DMS53 (cell line): ENCODE measurements at regions not wholly inside any gene's neighbourhood (a gene's known extent, or its start where the extent isn't known, plus 50 kb on each side); places are given as distances from the start of the nearest gene placed in this dataset.

Source experiments
- DNase-seq: peaks from one replicate; lab custom pipeline; 2025; lab: John Stamatoyannopoulos, UW

DNA sequence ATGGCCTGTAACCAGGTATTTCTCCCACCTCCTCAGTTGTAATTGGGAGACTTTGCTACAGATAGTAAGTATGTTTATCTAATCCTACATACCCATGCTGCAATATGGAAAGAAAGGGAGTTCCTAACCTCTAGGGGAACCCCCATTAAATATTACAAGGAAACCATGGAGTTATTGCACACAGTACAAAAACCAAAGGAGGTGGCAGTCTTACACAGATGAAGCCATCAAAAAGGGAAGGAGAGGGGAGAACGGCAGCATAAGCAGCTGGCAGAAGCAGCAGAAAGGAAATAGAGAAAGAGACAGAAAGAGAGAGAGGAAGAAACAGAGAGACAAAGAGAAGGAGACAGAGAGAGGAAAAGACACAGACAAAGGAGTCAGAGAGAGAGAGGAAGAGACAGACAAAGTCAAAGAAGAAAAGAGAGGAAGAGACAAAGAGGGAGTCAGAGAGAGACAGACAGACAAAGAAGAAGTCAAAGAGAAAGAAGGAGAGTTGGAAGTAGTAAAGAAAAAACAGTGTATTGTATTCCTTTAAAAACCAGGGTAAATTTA lies 142.9 kb downstream of the FASLG start:
- DNase-seq, result no peak

DNA sequence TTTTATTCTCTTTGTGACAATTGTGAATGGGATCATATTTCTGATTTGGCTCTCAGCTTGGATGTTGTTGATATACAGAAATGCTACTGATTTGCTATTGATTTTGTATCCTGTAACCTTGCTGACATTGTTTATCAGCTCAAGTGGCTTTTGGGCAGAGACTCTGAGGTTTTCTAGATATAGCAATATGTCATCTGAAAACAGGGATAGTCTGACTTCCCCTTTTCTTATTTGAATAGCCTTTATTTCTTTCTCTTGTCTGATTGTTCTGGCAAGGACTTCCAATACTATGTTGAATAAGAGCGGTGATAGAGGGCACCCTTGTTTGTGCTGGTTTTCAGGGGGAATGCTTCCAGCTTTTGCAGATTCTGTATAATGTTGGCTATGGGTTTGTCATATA lies 150.8 kb downstream of the FASLG start:
- no peak for DNase-seq

DNA sequence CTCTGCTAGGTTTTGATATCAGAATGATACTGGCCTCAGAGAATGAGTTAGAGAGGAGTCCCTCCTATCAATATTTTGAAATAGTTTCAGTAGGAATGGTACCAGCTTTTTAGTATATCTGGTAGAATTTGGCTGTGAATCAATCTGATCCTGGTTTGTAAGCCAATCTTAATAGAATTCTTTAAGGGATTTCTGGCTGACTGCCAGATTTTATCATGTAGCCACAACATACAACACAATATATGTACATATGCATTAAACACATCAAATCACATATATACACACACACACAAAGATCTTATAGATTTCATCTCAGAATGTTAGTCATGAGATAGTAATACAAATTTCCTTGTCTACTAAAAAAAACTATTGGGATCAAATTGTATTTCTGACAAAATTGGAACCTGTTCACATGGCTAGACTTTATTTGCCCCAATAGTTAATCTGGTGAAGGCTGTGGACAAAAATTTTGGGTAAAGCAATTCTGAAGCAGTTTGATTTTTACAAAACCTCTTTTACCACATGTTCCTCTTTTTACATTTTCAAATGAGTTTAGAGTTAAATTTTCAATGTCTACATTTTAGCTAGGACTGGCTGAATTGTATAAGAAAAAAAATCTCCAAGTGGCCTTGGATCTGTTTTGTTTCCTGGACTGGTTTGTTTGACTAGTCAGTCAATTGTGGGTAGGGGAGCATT lies 151.7 kb downstream of the FASLG start:
- DNase-seq, result no peak

DNA sequence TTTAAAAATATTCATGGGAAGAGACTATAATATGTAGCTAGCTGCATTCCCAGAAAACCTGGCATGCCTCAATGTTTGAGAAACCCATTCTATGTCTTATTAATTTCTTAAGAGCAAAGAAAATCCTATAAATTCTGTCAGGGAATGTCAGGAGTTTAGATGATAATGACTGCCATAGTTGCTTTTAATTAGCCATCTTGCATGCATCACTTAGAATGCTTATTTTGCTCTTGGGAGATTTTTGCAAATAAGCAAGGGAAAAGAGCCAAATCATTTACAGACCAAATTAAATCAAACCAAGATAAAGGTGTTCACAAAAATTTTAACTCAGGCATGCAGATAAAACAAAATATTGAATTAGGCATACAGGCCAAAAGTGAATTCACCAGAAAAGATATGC lies 152.8 kb downstream of the FASLG start:
- no peak for DNase-seq

DNA sequence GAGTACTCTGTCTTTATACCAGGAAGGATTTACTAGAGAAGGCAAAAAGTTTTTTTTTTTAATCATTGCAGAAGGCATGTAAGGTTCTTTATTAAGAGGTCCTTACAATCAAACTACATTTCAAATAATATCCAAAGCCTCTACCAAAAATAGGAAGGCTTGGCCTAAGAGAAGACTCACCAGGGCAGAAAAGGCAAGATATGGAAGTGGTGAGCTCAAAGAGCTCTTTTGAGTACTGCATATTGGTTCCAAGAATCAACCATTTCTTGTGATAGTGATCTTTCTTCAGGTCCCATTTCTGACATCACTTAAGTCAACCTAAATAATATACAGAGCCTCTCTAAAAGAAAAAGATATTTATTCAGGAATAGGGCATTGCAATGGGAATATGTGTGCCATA lies 153.2 kb downstream of the FASLG start:
- DNase-seq, result no peak

DNA sequence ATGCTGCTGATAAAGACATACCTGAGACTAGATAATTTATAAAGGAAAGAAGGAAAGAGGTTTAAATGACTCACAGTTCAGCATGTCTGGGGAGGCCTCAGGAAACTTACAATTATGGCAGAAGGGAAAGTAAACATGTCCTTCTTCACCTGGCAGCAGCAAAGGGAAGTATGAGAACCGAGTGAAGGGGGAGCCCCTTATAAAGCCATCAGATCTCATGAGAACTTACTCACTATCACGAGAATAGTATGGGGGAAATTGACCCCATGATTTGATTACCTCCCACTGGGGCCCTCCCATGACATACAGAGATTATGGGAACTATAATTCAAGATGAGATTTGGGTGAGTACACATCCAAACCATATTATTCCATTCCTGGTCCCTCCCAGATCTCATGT lies 154.4 kb downstream of the FASLG start:
- DNase-seq, result no peak

DNA sequence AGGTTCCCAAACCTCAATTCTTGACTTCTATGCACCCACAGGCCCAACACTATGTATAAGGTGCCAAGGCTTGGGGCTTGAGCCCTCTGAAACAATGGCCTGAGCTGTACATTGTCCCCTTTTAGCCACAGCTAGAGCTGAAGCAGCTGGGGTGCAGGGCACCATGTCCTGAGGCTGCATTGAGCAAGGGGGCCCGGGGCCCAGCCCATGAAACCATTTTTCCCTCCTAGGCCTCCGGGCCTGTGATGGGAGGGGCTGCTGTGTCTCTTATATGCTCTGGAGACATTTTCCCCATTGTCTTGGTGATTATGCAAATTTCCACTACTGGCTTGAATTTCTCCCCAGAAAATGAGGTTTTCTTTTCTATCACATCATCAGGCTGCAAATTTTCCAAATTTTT lies 155.5 kb downstream of the FASLG start:
- no peak for DNase-seq

DNA sequence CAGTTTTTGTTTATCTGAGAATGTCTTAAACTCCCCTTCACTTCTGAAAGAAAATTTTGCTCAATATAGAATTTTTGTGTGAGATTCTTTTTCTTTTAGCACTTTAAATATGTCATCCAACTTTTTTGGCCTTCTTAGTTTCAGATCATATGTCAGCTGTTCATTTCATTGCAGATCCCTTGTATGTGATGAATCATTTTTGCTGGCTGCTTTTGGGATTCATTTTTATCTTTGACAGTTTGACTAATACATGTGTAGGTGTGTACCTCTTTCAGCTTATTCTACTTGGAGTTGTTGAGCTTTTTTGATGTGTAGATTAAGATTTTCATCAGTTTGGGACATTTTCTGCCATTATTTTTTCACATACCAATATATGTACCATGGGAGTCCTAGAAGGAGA lies 156.8 kb downstream of the FASLG start:
- DNase-seq, result no peak

DNA sequence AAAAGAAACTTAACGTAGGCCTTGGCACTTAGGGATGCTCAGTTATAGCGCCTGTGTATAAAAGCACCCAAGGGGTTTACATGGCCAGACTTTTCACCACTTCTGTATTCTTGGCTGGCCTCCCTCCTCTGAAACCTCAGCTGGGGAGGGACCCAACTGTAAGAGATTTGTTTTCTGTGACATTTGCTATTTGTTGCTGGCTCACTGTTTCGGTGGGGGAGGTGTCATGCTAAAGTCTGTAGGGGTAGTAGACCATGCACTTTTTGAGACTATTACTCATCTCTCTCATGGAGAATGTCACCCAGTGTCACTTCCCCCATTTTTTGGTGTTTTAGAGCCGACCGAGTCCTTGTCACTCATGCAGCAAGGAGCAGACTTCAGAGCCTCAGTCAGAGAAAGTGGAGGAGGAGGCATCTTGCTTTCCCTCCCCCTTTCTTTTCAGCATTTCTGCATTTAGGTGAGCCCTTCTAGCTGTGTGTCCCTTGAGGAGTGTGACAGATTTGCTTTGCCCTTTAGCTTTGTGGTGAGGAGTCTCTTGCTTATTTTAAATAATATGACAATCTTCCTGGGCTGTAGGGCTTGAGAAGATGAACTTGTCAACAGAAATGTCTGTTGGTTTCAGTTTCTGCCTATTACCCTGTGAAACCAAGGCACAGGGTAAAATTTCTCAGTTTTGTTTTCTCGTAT lies 160.1 kb downstream of the FASLG start:
- DNase-seq, result no peak

DNA sequence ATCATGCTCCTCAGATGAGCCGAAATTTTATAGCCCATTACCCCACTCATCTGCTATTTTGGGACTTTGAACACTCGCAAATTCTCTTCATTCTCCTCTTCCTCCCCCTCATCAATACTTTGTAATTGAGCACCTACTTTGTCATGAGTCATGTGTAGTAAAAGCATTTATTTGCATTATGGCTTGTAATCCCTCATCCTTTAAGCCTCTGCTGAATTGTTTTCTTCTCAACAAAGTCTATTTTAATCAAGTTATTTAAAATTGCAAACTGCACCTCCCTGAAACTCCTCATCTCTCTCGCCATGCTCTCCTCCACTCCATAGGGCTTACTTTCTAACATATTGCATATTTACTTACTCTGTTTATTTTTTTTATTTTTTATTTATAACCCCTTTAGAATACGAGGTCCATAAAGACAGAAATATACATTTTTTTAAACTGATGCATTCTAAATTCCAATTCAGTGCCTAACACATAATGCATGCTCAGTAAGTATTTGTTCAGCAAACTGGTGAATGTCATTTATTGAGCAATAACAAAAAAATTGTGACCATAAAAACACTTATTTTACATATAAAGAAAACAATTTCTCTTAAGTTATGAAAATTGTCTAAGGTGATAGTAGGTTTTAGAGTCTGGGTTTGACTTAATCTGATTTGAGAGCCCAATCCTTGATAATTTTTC lies 161.7 kb downstream of the FASLG start:
- DNase-seq, result no peak

DNA sequence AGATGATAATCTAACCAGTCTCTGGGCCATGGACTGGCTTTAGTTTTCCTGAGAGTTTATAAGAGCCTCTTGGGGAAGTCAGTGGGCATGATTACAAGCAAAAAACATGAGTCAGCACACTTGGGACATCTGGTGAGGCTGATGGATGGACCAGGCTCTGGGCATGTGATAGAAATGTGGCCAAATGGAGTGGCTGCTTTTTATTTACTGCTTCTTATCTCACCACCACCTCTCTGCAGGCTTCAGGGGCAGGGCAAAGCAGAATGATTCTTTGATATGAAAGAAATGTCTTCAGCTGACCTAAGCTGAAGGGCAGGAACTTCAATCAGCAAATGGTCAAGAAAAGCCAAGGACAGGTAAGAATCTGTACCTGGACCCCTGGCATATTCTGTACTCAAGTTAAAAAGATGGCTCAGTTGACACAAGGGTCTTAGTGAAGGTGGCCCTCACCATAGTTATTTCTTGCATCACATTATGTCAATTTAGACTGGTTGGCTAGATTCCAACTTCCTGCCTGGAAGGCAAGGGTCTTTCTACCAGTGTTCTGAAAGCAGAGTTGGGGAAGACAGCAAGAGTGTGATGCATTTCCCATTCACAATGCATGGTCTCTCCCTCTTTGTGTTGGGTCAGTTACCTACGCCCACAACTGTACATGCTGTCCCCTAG lies 162.8 kb downstream of the FASLG start:
- peak; percentile 34 for DNase-seq

DNA sequence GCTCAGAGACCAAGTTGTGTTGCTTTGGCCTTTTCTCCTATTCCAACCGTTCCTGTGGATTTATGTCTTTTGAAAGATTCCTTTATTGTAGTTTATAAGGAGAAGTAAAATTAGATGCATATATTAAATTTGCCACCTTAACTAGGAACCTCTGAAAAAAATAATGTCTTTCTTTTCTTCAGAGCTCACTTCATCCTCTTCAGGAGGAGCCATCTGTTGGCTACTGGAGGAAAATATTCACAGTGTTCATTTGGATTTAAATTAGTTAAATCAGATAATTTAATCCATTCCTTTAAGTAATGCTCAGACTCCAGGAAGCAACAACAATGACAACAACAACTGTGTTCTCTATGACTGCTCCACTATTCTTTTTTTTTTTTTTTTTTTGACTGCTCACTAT lies 164.0 kb downstream of the FASLG start:
- DNase-seq, result no peak

DNA sequence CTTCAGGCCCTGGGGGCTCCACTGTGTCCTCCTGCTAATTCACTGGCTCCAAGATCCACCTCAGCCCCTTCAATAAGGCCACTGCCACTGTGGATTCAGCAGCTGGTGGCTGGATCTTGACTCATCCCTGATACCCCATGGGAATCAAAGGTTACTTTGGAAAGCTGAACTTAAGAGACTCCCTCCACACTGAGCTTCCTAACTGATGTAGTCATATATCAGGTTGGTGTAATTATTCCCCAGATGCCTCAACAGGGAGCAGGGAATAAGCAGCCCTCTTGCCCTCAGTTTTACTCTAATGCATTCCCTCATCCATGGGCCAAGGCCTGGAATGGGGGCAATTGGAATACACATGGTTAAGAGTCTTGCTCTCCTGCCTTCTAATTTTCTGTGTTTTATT lies 164.6 kb downstream of the FASLG start:
- DNase-seq, result no peak

DNA sequence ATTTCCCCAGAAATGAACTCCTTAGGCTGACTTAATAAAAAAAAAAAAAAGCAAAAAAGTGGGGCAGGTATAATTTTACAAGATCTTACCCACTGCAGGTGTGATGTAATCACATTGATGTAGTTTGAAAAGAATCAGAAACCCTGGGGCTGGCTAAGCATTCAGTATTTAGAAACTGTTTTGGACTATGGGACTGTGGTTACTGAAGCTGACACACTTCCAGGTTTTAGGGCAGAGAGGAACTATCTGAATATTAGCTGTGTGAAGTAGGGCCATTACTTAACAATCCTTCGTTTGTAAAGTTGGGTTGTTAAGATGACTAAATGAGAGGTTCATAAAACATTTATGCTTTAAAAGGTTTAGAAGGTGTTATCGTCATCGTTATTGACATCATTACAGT lies 165.3 kb downstream of the FASLG start:
- DNase-seq, result no peak

DNA sequence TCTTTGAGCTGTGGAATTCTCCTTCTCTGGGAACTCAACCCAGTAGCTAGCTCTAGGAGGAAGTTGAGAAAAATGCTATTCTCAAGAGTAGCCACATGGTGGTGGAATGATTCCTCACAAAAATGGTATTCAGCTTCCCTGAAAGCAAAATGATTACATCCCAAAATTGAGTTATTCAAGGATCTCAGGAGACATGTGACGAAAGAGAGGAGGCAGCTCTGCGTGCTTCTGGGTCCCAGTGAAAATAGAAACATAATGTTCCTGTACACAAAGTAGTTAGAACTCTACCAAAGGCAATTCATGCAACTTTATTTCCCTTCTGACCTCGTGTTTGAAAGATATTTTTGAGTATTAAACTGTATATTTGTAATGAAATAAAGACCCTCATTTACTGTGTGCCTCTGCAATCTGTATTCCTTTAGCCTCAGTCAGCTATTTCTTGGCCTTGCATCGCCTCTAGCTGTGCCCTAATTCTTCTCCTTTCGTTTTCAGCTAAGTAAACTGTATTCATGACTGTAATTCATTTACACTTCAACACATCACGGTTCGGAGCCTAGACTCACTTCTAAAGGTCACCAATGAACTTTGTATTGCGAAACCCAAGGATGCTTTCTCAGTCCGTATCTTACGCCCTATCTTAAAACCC lies 167.3 kb downstream of the FASLG start:
- DNase-seq, result peak; percentile 77

DNA sequence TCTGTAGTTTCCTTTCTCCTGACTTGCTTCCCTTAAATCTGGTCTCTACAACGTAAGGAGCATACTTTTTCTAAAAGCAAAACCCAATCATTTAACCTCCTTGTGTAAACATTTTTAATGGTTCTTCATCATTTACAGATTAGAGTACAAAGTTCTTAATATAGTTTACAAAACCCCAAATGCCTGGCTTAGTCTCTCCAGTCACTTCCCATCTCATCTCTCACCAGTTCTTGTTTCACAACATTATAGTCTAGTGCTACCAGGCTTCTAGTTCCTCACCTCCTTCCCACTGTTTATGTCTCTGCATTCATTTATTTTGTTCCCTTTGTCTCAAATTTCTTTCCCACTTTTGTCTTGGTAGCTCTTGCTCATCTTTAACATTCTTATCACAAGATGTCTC lies 168.4 kb downstream of the FASLG start:
- DNase-seq, result no peak

DNA sequence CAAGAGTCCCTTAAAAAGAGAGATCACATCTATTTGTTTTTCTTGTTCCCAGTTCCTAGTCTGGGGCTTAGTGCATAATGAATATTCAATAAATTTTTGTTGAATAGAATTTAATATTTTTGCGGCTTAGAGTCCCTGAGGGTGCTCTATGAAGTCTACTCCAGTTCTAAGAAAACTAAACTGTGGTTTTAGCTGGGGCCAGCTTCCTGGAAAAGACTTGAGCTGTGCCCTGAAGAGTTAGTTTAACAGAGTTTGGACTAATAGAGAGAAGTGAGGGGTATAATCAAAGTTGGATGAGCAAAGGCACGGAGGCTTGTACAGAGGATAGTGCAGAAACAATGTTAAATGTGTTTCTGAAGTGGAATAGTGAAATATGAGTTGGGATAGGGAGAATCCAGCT lies 168.9 kb downstream of the FASLG start:
- DNase-seq, result no peak

DNA sequence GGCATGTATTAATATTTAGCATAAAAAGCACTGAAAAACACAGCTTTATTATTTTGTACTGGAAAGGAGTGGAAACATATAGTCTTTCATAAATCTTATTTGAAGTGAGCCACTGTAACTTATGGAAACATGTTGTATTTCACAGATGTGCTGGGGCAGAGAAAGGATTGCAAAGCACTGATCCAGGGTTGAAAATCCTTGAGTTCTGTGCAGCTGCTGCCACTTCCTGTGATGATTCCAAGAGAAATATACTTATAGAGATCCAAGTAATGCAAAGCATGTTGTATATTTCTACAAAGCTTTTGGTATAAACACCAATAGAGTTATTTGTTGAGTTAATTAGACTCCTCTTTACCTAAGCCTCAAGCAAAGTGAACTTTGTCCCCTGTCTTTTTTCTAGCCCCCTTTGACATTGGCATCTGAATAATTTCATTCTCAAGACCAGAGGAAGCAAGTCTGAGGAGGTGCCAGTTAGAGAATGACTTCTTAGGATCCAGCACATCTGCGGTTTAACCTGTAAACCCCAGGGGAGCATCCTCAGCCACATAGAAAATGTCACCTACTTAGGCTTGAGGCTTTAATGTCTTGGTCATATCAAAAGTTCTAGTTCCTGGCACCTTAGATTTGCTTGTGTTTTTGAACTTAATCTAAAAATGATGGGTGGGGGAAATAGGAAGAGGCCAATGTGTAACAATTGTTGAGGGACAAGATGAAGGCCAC lies 173.3 kb downstream of the FASLG start:
- DNase-seq, result no peak

DNA sequence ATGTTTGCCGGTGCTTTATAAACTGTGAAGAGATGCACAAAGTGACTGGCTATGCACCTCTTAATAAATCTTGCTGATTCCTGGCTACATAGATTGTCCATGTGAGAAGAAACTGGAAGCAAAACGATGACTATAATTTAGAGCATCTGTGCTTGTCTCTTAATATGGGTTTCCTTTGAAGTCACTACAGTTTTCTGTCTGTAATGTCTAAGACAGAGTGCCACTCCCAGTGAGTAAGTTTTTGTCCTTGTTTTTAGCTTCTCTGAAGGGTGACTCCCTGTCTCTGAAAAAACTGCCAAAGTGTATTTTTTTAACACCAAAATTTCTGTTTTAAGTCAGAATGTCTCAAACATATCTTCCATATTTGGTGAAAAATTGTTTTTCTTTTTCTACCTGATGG lies 175.1 kb downstream of the FASLG start:
- DNase-seq, result no peak

DNA sequence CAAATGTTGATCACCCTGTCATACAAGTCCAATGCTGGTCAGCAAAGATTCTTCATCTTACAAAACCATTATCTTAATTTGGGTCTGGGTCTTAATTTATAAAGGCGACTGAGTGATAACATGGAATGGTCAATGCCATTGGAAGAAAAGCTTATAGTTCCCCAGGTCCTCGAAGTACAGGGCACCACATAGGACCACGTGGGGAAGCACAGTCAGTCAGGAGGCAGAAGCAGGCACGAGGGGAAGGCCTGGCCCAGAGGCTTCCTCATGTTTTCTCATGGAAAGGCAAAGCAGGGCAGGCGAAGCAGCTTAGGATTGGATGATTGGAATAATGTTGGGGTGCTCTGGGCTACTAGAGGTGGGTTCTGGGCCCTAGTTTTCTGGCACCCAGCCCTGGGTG lies 175.7 kb downstream of the FASLG start:
- no peak for DNase-seq

DNA sequence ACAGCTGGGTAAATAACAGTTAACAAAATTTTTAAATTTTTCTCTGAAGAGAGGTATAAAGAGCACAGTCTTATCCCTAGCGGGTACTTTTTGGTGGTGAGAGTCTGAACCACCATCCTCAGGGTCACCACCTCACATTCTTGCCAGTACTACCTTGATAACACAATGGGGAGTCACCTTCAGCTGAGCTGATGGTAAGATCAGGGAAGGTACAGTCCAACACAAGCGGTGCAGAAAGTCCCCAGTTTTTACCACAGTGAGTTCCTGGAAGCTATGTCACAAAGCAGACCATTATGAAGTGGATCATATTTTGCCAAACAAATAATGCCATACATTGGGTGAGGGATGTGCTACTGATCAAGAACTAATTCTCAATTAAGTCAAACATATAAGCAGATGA lies 176.9 kb downstream of the FASLG start:
- DNase-seq, result no peak
